22Rv1 (cell line): ENCODE measurements at regions not wholly inside any gene's neighbourhood (a gene's known extent, or its start where the extent isn't known, plus 50 kb on each side); places are given as distances from the start of the nearest gene placed in this dataset.

Experiments used
- H3K27ac ChIP-seq: fragments of 450-650 bp; 2 replicates; pipeline ENCODE4 v1.5.1; 2017
- CTCF ChIP-seq: fragments of 450-650 bp; IDR thresholded peaks from 2 replicates; pipeline ENCODE4 v1.5.1; 2017; ENCODE audit warnings: mild to moderate bottlenecking
- ZFX ChIP-seq: fragments of 450-650 bp; IDR thresholded peaks from 2 replicates; pipeline ENCODE4 v1.6.1; 2017; ENCODE audit warnings: antibody characterized with exemption, borderline replicate concordance

DNA sequence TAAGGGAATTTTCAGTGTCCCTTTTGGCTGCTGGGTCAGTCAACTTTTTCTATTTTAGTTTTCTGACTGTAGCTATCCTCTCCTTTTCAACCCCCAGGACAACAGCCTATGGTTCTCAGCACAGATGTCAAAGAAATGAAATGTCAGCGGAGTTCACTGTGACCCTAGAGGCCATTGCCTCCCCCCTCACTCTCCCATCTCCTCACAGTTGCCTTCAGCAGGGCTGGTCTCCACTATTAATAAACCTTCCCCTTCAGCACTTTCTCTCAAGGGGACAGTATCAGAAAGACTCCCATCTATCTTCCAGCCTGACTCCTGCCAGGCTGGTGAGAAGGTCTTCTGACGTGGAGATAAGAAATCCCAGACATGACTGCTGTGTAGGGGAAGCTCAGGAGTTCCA is 137.1 kb upstream of the WSCD2 start:
- H3K27ac ChIP-seq = no peak overlapping the region
- no peak for TF ChIP-seq ZFX
- TF ChIP-seq CTCF = no peak

DNA sequence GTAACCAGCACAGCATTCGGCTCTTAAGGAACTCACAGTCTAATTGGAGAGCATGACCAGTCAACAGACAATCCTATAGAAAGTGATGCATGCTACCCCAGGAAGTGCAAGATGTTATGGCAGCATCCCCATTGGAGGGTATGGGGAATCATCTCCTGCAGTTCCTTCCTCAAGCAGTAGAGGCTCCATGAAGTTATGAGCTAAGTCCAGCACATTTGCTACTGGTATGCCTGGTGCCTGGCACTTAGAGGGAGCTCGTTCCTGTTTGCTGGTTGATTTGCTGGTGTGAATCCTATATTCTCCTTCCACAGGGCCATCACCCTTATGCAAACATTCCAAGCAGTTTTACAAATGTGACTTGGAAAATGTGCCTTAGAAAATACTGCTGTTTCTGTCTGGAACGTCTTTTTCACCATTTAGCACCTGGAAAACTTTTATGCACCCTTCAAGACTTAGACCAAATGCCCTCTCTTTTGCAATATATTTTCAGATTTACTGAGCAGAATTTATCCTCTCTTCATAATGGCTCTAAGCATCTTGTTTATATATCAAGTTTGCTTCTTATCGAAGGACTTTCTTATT is 136.1 kb upstream of the WSCD2 start:
- no peak for TF ChIP-seq ZFX
- peak; percentile 71 for TF ChIP-seq CTCF
- H3K27ac ChIP-seq = no peak overlapping the region

DNA sequence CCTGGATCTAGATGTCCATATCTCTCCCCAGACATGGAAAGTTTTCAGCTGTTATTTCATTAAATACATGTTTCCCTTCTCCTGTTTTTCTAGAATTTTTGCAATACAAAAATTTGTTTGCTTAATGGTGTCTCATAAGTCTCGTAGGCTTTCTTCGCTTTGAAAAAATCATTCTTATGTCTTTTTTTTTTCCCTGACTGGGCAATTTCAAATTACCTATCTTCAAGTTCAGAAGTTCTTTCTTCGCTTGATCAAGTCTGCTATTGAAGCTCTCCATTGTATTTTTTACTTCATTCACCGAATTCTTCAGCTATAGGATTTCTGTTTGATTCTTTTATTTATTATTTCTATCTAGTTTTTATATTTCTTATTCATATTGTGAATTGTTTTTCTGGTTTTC is 130.2 kb upstream of the WSCD2 start:
- TF ChIP-seq ZFX (no peak), CTCF (no peak)
- H3K27ac ChIP-seq = no peak overlapping the region

DNA sequence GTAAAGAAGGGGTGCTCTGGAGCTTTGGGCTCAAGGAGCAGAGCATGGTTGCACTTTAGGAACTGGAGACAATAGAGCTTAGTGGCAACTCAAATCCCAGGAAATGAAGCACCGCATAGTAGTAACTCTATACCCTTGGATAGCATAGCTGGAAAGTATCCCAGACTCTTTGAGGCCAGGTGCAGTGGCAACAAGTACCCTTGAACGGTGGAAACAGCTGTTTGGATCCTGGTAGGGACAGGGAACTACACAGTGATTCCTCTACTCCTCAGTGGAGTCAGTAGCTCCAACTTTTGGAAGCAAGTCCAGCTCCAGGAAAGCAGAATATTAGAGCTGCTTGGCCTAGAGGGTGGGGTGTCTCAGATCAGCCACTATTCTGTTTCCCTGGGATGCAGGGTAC is 129.0 kb upstream of the WSCD2 start:
- TF ChIP-seq CTCF (no peak), ZFX (no peak)
- H3K27ac ChIP-seq = no peak overlapping the region

DNA sequence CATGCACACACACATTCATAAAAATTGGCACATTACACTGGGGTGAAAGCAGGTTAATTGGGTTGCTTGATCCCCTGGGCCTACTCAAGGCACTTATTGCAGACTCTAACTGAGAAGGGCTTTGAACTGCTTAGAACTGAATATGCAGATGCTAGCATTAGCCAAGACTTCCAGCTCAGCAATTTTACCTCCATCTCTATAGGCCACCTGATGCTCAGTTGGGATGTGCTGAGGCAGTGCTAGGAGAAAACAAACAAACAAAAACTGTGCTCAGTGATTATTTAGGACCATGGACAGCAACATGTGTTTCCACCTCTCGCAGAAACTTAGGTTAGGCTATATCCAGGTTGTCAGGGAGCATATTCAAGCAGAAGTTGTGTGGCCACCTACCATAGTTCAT is 124.8 kb upstream of the WSCD2 start:
- no peak overlapping the region for H3K27ac ChIP-seq
- TF ChIP-seq CTCF = no peak
- no peak for TF ChIP-seq ZFX

DNA sequence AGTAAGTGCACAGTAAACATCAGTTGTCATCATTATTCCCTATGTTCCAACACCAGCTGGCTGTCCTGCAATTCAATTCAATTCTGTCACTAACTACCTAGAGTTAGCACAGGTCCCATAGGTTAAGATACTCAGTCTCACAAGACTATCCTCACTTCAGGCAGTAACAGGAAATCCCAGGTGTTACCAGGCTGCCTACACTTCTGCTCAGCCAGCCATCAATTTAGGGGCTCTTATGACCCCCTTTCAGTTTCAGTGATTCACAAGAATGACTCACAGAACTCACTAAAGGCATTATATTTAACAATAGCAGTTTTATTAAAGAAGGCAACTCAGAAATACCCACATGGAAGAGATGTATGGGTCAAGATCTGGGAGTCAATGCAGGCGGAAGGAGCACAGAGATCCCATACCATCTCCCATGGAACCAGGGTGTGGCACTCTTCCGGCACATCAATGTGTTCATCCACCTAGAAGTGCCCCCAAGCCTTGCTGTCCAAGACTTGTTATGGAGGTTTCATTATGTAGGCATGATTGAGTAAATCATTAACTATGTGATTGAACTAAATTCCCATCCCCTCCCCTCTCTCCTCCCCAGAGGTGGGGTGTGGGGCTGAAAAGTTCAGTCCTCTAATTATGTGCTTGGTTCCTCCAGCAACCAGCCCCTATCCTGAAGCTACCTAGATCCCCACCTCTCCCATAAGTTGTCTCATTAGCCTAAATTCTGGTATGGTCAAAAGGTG is 120.8 kb upstream of the WSCD2 start:
- no peak for TF ChIP-seq CTCF
- TF ChIP-seq ZFX = no peak
- no peak overlapping the region for H3K27ac ChIP-seq

DNA sequence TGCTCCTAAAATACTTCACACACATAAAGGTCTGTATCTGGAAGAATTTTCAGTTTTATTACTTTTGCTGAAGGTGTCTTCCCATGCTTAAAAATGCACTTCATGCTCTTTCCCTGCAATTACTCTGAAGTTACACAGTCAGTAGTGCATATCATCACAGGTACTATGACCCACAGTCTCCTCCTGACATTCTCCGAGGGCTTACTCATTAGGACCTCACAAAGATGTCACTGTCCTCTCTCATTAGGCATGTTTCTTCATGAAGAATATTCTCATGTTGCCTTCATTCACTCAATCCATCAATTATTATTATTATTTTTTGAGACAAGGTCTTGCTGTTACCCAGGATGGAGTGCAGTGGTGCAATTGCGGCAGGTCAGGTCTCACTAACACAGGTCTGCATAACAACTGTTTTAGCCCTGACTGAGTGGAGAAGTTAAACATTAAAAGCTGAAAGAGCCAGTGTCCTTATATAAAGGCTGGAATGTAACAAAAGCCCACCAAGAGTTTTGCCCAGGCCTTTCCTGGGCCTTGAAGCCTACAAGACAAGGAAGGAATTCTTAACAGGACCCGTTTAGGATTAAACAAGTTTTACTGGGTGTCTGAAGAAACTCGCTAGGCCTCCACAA is 119.5 kb upstream of the WSCD2 start:
- H3K27ac ChIP-seq = no peak overlapping the region
- TF ChIP-seq CTCF (no peak), ZFX (no peak)
